ENCODE measurements at regions not wholly inside any gene's neighbourhood (a gene's known extent, or its start where the extent isn't known, plus 50 kb on each side); places are given as distances from the start of the nearest gene placed in this dataset. TPM values are rescaled to one million over a fixed set of nuclear protein-coding genes. Genes with fewer than 3 reads are reported as not detected.

Small RNAs in the stretch of these regions (small RNA-seq; reads per million reads assigned to genes)
- gene AC022513.1, result not detected
